22Rv1 (cell line): ENCODE measurements at regions not wholly inside any gene's neighbourhood (a gene's known extent, or its start where the extent isn't known, plus 50 kb on each side); places are given as distances from the start of the nearest gene placed in this dataset.

Experiments
- ZFX ChIP-seq: fragments of 450-650 bp; IDR thresholded peaks from 2 replicates; pipeline ENCODE4 v1.6.1; 2017; ENCODE audit warnings: antibody characterized with exemption, borderline replicate concordance
- TF ChIP-seq, protein P1 (sequence below): fragments of 450-650 bp; IDR thresholded peaks from 2 replicates; pipeline ENCODE4 v1.5.1; 2017; ENCODE audit warnings: mild to moderate bottlenecking

DNA sequence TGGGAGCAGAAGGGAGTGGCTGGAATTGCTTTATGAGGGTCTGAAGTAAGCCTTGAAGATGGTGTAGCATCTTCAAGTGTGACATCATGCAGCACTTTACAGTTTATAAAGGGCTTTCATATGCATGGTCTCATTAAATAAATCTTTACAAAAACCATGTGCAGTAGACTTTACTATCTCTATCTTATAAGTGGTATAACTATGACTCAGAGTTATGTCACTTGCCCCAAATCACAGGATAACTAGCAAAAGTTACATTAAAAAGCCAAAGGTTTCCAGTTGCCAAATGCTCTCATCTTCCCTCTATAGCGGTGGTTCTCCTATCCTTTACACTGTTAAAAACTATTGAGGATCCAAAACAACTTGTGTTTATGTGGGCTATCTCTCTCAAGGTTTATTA, 687.7 kb upstream of the MARCKS start:
- TF ChIP-seq, protein P1, sequence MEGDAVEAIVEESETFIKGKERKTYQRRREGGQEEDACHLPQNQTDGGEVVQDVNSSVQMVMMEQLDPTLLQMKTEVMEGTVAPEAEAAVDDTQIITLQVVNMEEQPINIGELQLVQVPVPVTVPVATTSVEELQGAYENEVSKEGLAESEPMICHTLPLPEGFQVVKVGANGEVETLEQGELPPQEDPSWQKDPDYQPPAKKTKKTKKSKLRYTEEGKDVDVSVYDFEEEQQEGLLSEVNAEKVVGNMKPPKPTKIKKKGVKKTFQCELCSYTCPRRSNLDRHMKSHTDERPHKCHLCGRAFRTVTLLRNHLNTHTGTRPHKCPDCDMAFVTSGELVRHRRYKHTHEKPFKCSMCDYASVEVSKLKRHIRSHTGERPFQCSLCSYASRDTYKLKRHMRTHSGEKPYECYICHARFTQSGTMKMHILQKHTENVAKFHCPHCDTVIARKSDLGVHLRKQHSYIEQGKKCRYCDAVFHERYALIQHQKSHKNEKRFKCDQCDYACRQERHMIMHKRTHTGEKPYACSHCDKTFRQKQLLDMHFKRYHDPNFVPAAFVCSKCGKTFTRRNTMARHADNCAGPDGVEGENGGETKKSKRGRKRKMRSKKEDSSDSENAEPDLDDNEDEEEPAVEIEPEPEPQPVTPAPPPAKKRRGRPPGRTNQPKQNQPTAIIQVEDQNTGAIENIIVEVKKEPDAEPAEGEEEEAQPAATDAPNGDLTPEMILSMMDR = no peak
- TF ChIP-seq ZFX = no peak
